Fibroblast of mammary gland (primary cell): ENCODE measurements at regions not wholly inside any gene's neighbourhood (a gene's known extent, or its start where the extent isn't known, plus 50 kb on each side); places are given as distances from the start of the nearest gene placed in this dataset.
"Not testable (repeated sequence)": the region's sequence is repeated elsewhere in the genome, so short reads cannot be mapped to it uniquely, and the experiment has no call there.

ENCODE experiments used
- DNase-seq: peaks from one replicate; pipeline ENCODE4 v3.0.0-alpha.2; 2010; ENCODE audit warnings: low read depth
- H3K4me3 ChIP-seq: 2 replicates; pipeline ENCODE4 v1.5.1; 2011; ENCODE audit warnings: low read depth, mild to moderate bottlenecking, low read length, moderate library complexity; ENCODE audit not compliant: control insufficient read depth
- CTCF ChIP-seq: conservative IDR thresholded peaks from 2 replicates; pipeline ENCODE4 v1.5.1; 2011; ENCODE audit warnings: low read depth, low read length, inconsistent platforms; ENCODE audit not compliant: control insufficient read depth, insufficient read depth

- TF ChIP-seq CTCF = no peak
- H3K4me3 ChIP-seq = no peak overlapping the region
- peak; percentile 71 for DNase-seq
Observed at GRCh38 chr7:20083781-20084180, 133.4 kb downstream of the MACC1 start.

GRCh38 chr7:20079080-20079479, 138.1 kb downstream of the MACC1 start:
- H3K4me3 ChIP-seq = no peak overlapping the region
- no peak for DNase-seq
- TF ChIP-seq CTCF = no peak

DNA sequence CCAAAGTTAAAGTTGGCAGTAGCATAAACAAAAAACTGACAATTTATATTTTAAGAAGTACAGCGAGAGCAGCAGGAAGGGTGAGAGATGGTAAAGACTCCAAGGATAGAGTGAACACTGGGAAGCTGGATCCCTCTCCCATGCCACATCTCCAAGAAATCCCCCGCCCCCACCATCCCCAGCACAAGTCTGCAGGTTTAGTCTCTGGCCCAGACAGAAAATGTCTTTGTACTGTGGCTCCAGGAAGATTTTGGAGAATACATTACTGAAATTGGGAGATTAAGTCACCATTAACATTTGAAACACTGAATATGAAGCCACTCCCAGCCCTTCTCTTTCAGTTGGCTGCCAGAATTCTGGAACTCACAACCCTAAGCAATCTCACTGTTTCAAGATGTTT, 140.3 kb downstream of the MACC1 start:
- H3K4me3 ChIP-seq = no peak overlapping the region
- DNase-seq = no peak
- TF ChIP-seq CTCF = no peak

DNA sequence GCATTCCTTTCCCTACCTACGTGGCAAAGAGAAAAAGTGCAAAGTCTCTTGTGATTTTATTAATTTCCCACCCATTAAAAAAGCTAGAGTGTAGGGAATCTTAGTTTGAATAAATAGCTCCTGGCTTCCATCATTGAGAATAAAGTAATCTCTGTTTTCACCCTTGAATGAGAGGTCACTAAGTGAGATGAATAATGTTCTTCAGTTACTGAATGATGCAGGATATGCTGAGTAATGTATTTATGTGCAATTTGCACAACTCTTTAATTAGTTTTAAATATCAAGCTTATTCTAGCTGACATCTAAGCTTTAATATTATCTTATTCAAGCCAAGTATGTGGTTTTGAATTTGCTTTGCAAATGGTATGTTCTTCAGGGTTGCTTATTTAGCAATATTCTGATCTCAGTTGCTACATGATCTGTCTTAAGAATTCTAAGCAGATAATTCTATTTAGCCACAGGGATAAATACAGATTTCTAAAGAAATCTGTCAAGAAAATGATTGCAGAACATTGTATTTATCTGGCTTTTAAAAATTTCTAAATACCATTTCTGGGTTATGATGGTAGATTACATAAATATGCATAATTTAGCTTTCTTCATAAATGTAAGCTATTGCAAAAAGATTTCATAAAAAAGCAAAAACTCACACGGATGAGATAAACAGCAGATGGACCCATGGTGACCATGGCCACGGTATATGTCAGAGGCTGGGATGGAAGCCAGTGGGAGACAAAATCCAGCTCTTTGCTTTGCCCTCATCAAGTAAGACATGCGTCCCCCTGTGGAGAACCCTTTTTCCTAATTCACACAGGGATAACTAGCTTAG, 141.0 kb downstream of the MACC1 start:
- DNase-seq = peak; percentile 17
- no peak overlapping the region for H3K4me3 ChIP-seq
- TF ChIP-seq CTCF = no peak

- DNase-seq = no peak
- no peak for TF ChIP-seq CTCF
- no peak overlapping the region for H3K4me3 ChIP-seq
Observed at GRCh38 chr7:20075440-20075839, 141.7 kb downstream of the MACC1 start.

DNA sequence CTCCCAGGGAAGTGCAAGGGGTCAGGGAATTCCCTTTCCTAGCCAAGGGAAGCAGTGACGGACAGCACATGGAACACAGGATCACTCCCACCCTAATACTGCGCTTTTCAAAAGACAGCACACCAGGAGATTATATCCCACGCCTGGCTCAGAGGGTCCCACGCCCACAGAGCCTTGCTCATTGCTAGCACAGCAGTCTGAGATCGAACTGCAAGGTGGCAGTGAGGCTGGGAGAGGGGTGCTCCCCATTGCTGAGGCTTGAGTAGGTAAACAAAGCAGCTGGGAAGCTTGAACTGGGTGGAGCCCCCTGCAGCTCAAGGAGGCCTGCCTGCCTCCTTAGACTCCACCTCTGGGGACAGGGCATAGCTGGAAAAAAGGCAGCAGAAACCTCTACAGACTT, 149.2 kb downstream of the MACC1 start:
- not testable (repeated sequence) for H3K4me3 ChIP-seq, DNase-seq

DNA sequence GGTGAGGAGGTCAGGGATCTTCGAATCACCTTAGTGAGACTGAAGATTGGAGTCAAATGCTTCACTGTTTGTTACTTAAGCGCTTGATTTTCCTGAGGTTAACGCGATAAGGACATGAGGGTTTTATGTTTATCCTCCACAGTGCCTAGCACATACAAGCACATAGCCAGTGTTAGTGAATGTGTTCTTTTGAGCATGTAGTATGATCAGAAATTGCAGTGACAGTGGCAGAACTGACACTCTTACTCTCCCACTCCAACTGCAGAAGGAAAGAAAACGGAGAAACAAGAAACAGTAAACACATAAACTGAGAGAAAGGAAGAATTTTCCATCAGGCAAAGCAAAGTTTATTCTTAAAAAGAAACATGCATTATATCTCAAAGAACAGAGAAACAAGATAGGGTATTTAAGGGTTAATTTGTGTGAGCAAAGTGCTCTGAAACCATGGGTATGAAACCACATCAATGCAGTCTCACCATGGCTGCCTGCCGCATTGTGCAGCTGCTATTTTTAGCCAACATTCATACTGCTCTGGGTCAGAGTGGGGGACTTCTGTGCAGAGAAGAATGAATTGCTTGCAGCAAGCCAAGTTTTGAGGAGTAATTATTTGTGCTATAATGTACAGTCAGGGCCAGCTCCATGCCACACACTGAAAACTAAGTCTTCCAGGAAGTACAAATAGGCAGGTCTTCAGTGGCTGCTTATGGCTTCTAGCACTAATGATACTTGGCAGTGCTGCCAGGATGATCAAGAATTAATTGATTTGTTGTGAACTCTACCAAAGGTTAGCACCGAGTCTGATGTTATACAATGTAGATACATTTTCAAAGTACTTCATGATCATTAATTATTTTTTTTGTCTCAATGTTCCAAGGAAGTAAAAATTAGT, 152.0 kb downstream of the MACC1 start:
- no peak overlapping the region for H3K4me3 ChIP-seq
- DNase-seq = peak; percentile 19
- TF ChIP-seq CTCF = no peak
